Fibroblast of lung (primary cell): ENCODE measurements at regions not wholly inside any gene's neighbourhood (a gene's known extent, or its start where the extent isn't known, plus 50 kb on each side); places are given as distances from the start of the nearest gene placed in this dataset.

Experiments
- CTCF ChIP-seq, 2 donors: IDR thresholded peaks in 1 of 2; conservative IDR thresholded peaks in 1 of 2; 1 replicate in 1 of 2; 2 replicates in 1 of 2; pipeline ENCODE4 v1.5.1; 2011 to 2012; ENCODE audit warnings: low read length in 2 of 2, control low read depth in 1 of 2, inconsistent platforms in 1 of 2, low read depth in 1 of 2, mild to moderate bottlenecking in 1 of 2
- EZH2 ChIP-seq: IDR thresholded peaks from 2 replicates; pipeline ENCODE4 v1.5.1; 2012; ENCODE audit warnings: low read length, control low read depth, mild to moderate bottlenecking; ENCODE audit errors: missing control alignments

GRCh38 chr6:132007474-132008190, 56.5 kb upstream of the CCN2 start:
- TF ChIP-seq CTCF (conservative IDR thresholded peaks at IDR 0.05 in 1 of 2, IDR thresholded peaks at IDR 0.05 in 1 of 2; ENCODE audit: low read depth in 1 of 2, low read length in 2 of 2) = no peak
- no peak for TF ChIP-seq EZH2
